Erythroblast (primary cell): ENCODE measurements at regions not wholly inside any gene's neighbourhood (a gene's known extent, or its start where the extent isn't known, plus 50 kb on each side); places are given as distances from the start of the nearest gene placed in this dataset.

Experiments
- GATA1 ChIP-seq: IDR thresholded peaks from 2 replicates; pipeline ENCODE4 v1.6.1; 2011; ENCODE audit warnings: low read depth, mild to moderate bottlenecking, control low read depth, low read length, moderate library complexity
- POLR2A ChIP-seq: IDR thresholded peaks from 2 replicates; pipeline ENCODE4 v1.6.1; 2011; ENCODE audit warnings: mild to moderate bottlenecking, low read length

DNA sequence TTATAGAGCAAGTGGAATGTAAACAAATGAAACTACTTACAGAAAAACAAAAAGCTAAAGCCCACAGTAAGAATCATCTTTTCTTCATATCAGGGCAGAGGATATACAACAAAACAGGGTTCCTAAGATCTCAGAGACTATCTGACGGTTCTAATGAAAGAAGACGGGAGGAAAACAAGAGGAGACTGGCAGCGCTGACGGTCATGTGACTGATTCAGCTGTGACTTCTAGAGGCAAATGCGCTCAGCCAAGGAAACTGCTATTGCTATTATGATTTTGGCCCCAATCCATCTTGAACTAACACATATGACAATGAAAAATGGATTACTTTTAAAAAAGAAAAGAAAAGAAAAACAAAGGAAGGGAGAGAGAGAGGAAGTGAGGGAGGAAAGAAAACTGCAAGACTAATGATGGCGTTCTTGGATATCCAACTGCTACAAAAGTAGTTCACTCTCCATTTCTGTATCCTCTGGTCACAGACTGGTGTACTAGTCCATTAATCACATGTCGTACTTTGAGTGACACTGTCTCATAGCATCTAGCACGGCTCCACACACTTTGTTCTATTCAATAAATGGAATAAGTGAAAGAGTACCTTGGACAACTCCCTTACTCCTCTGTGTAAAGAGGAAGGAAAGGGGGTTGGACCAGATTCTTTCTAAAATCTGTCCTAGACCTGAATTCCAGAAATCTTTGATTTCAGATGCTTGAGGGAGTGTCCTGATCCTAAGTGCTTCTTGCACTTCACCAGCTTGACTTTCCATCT is 119.3 kb downstream of the DAD1 start:
- TF ChIP-seq POLR2A (no peak), GATA1 (no peak)
